Sciatic nerve (tissue), 2 donors: ENCODE measurements at regions not wholly inside any gene's neighbourhood (a gene's known extent, or its start where the extent isn't known, plus 50 kb on each side); places are given as distances from the start of the nearest gene placed in this dataset.

Source experiments
- ATAC-seq: fragments of 200-7000 bp; cut with Tn5 transposase; one replicate; pipeline ENCODE4 v1.9.1; 2020; ENCODE audit warnings: mild to moderate bottlenecking, moderate library complexity
- DNase-seq: peaks from one replicate; pipeline ENCODE4 v3.0.0-alpha.2; 2020; ENCODE audit warnings: low spot score
- intact Hi-C: fragments of 100-400 bp; cut with DNase I; formaldehyde crosslinking; loops from one replicate; pipeline ENCODE4 v1.14.2; 2022
- donor health status: DM: no; HTN: no; CAD: no.
- donor health status: DM: no; HTN: no; CAD: no.

DNA sequence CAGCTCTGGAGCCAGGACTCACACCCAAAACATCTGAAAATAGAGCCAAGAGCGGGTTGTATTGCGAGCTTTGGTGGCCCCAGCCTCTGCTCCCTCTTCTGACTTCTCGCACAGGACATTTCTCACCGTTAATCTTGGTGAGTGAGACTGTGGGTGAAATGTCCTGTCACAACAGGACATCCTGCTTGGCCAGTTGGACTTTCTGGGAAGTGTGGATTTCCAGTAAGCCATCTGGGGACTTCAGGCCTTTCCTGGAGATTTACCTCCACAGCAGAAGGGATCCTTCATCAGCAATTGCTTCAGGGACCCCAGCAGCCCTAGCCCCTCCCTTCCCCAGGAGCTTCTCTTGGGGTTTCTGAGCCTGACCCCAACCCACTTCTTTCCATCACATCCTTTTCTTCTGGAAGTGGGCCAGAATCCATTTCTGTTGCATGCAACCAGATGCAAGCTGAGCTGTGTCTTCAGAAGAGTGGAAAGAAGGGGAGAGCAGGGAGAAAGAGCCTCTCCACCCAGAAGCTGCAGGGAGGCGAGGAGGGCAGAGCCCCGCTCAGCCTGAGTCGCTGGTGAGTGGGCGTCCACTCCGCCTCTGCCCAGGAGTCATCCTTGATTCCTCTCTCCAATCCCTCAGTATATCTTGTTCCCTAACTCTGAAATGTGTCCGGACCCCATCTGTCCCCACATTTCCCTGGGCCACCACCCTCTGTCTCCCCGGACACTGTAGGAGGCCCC lies 50.3 kb upstream of the GADD45G start:
- DNase-seq = no peak
- no peak for ATAC-seq
- intact Hi-C loops = no loop called here

GRCh38 chr9:89553451-89554010 lies 51.3 kb upstream of the GADD45G start:
- DNase-seq (no peak), ATAC-seq (no peak)
- intact Hi-C loops = no loop called here

DNA sequence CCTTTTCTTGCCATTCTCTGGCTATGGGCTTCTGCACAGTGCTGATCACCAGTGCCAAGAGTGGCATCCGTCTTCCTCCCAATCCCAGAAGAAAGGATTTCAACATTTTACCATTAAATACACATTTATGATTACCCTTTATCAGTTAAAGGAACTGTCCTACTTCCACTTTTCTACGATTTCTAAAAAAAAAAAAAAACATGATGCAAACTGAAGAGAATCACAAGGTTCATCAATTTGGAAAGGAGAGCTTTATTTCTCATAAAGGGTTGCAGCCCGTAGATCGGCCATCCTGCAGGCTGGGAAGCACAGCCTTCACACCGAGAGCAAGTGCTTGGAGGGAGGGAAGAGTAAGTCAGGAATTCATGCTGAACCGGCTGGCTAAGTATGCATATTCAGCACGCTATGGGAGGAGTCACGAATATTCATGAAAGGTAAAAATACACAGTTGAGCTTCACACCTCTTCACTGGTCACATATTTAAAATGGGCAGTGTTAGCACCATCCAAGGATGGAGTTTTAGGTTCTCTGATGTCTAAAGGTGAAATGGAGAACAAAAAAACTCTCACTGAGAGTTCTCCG lies 52.5 kb upstream of the SEMA4D start:
- DNase-seq = no peak
- intact Hi-C loops = no loop called here
- ATAC-seq = no peak

DNA sequence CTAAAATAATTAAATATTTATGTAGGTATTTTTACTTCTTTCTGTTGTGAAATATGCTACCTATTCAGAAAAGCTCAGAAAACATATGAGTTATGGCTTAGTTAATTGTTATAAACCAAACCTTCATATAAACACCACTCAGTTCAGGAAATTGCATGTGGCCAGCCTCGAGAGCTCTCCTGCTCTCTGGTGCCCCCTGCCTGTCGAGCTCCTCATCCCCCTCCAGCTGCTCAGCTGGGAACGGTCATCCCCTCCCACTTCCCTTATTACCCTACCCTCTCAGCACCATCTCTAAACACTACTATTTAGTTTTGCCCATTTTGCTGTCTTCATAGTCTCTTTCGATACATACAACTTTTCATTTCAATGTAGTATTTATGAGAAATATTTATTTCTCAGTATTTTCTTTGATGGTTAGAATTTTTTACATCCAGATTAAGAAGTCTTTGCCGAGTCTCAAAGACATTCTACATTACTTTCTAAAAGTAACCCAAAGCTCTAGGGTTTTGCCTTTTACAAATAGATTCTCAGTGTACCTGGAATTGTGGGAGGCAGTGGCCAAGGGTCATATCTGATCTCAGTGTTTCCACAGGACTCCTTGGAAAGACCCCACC lies 51.2 kb upstream of the SEMA4D start:
- ATAC-seq (peak; percentile 96), DNase-seq (peak; percentile 88)
- intact Hi-C loops = loop anchor here (10.0 kb wide), 1 partner anchor 114 kb away; no protein-coding TSS in a partner anchor

- DNase-seq (no peak), ATAC-seq (no peak)
- intact Hi-C loops = loop anchor here (10.0 kb wide), 1 partner anchor 113 kb away; no protein-coding TSS in a partner anchor
Measured at GRCh38 chr9:89548071-89548638, 50.2 kb upstream of the SEMA4D start.
